Kidney (tissue), 13 donors: ENCODE measurements at regions not wholly inside any gene's neighbourhood (a gene's known extent, or its start where the extent isn't known, plus 50 kb on each side); places are given as distances from the start of the nearest gene placed in this dataset.

ENCODE experiments used
- DNase-seq, 5 donors: peaks; one replicate each; pipeline ENCODE4 v3.0.0-alpha.2; 2013 to 2020
- FAIRE-seq: peaks from 2 replicates; lab custom pipeline; 2012; peaks lifted over from hg19 to GRCh38; lab: Jason Lieb, UNC
- H3K27ac ChIP-seq, 2 donors: one replicate each; pipeline ENCODE4 v1.7.0; 2013; ENCODE audit warnings: low read depth in 2 of 2, low read length in 2 of 2, inconsistent platforms in 1 of 2
- H3K27me3 ChIP-seq: one replicate; pipeline ENCODE4 v1.7.1; 2013; ENCODE audit warnings: low read length, inconsistent platforms; ENCODE audit not compliant: control insufficient read depth, insufficient read depth
- H3K36me3 ChIP-seq, 3 donors: one replicate each; pipeline versions ENCODE4 v1.7.0 to v1.7.1; 2013; ENCODE audit warnings: low read length in 3 of 3, control low read depth in 1 of 3, inconsistent platforms in 1 of 3; ENCODE audit not compliant: insufficient read depth in 3 of 3, control insufficient read depth in 2 of 3
- H3K4me1 ChIP-seq, 3 donors: one replicate each; pipeline versions ENCODE4 v1.7.0 to v1.7.1; 2013; ENCODE audit warnings: low read length in 3 of 3, inconsistent platforms in 1 of 3, low read depth in 1 of 3; ENCODE audit not compliant: control insufficient read depth in 2 of 3, insufficient read depth in 2 of 3
- H3K4me3 ChIP-seq, 3 donors: one replicate each; pipeline versions ENCODE4 v1.7.0 to v1.8.1; 2013; ENCODE audit warnings: low read length in 3 of 3, control low read depth in 1 of 3, inconsistent platforms in 1 of 3
- H3K9ac ChIP-seq, 3 donors: one replicate each; pipeline versions ENCODE4 v1.7.0 to v1.7.1; 2013; ENCODE audit warnings: low read length in 3 of 3, control low read depth in 1 of 3, inconsistent platforms in 1 of 3
- H3K9me3 ChIP-seq, 3 donors: one replicate each; pipeline versions ENCODE4 v1.7.0 to v1.7.1; 2013; ENCODE audit warnings: low read length in 3 of 3, control low read depth in 1 of 3, inconsistent platforms in 1 of 3; ENCODE audit not compliant: control insufficient read depth in 2 of 3, insufficient read depth in 1 of 3
- CTCF ChIP-seq: IDR thresholded peaks from 3 replicates; pipeline ENCODE4 v1.5.1; 2012; ENCODE audit warnings: mild to moderate bottlenecking, moderate library complexity, borderline replicate concordance; ENCODE audit not compliant: insufficient read depth; ENCODE audit errors: extremely low read depth
- intact Hi-C: fragments of 100-400 bp; cut with DNase I; formaldehyde crosslinking; loops from one replicate; pipeline ENCODE4 v1.11.1; 2022
- donor health status: control.
- donor health status: control.
- donor health status: control.
- donor health status: control.
- donor health status: control.
- donor health status: DM: yes; HTN: yes; CAD: no.
- donor health status: Normal renal cell carcinoma (clear cell type).

- TF ChIP-seq CTCF = no peak
- intact Hi-C loops = no loop called here
- FAIRE-seq = no peak
- Histone ChIP-seq H3K4me3 (no peak overlapping the region), H3K9me3 (no peaks in the 10 kb centered on the region), H3K27ac (no peak overlapping the region), H3K4me1 (no peaks in the 10 kb centered on the region), H3K9ac (no peak overlapping the region), H3K36me3 (no peaks in the 10 kb centered on the region), H3K27me3 (no peaks in the 10 kb centered on the region)
- DNase-seq = no peak
Measured at GRCh38 chr20:11050350-11050749, 376.6 kb upstream of the JAG1 start.

DNA sequence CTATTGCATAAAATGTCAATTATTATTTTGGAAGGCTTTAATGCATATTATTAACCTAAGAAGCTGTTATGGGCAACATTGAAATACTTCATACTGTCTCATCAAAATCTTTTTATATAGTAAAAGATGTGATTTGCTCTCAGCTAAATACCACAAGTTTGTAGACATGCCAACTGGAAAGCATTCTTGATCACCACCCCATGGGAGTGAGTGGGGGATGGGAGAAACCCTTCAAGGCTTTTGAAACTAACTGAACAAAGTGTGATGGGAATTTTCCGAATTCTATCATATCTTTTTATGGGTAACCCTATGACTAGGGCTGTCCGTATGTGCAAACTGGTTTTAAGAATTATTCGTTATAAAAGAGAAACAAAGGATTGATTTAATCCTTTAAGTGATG lies 377.3 kb upstream of the JAG1 start:
- Histone ChIP-seq H3K36me3 (no peaks in the 10 kb centered on the region), H3K27me3 (no peaks in the 10 kb centered on the region), H3K9ac (no peak overlapping the region), H3K4me1 (no peaks in the 10 kb centered on the region), H3K4me3 (no peak overlapping the region), H3K9me3 (no peaks in the 10 kb centered on the region), H3K27ac (no peak overlapping the region)
- intact Hi-C loops = no loop called here
- DNase-seq = no peak
- no peak for TF ChIP-seq CTCF
- FAIRE-seq = no peak

GRCh38 chr20:11053310-11053709 lies 379.5 kb upstream of the JAG1 start:
- no peak for FAIRE-seq
- no peak overlapping the region for H3K27ac ChIP-seq
- H3K27me3 ChIP-seq = no peaks in the 10 kb centered on the region
- no peaks in the 10 kb centered on the region for H3K36me3 ChIP-seq
- intact Hi-C loops = no loop called here
- DNase-seq = no peak
- no peak overlapping the region for H3K4me3 ChIP-seq
- TF ChIP-seq CTCF = no peak
- H3K4me1 ChIP-seq = peaks cover 0 to 3% (median 0%) of the 10 kb centered on the region in 3 donors
- no peaks in the 10 kb centered on the region for H3K9me3 ChIP-seq
- no peak overlapping the region for H3K9ac ChIP-seq

GRCh38 chr20:11054266-11054993 lies 380.6 kb upstream of the JAG1 start:
- DNase-seq (peak in 4 of 5 donors; percentile 34 to 84 (median 63)), FAIRE-seq (no peak)
- no peak for TF ChIP-seq CTCF
- intact Hi-C loops = no loop called here
- no peaks in the 10 kb centered on the region for H3K9me3 ChIP-seq
- H3K36me3 ChIP-seq = no peaks in the 10 kb centered on the region
- no peak overlapping the region for H3K4me3 ChIP-seq
- H3K4me1 ChIP-seq = peaks cover 0 to 3% (median 0%) of the 10 kb centered on the region in 3 donors
- H3K9ac ChIP-seq = no peak overlapping the region
- no peaks in the 10 kb centered on the region for H3K27me3 ChIP-seq
- H3K27ac ChIP-seq = no peak overlapping the region
